Peyer's patch (tissue), 4 donors: ENCODE measurements at regions not wholly inside any gene's neighbourhood (a gene's known extent, or its start where the extent isn't known, plus 50 kb on each side); places are given as distances from the start of the nearest gene placed in this dataset.
A peak's percentile ranks its signal among the peaks of the same experiment; 100 is the strongest.
"Not testable (repeated sequence)": the region's sequence is repeated elsewhere in the genome, so short reads cannot be mapped to it uniquely, and the experiment has no call there.

Experiments
- DNase-seq, 3 donors: peaks; one replicate each; pipeline ENCODE4 v3.0.0-alpha.2; 2017 to 2019
- H3K27ac ChIP-seq, 4 donors: fragments of 200-600 bp; sonication (generic); one replicate each; pipeline ENCODE4 v1.5.1; 2016 to 2019
- H3K27me3 ChIP-seq, 2 donors: fragments of 200-600 bp; sonication (generic); one replicate each; pipeline ENCODE4 v1.5.1; 2019
- H3K36me3 ChIP-seq, 3 donors: fragments of 200-600 bp; sonication (generic); one replicate each; pipeline ENCODE4 v1.5.1; 2016 to 2019
- H3K4me1 ChIP-seq, 4 donors: fragments of 200-600 bp; sonication (generic); one replicate each; pipeline ENCODE4 v1.5.1; 2016 to 2019
- H3K4me3 ChIP-seq, 4 donors: fragments of 200-600 bp; sonication (generic); 1 replicate in 3 of 4; 2 replicates in 1 of 4; pipeline ENCODE4 v1.5.1; 2016 to 2019; ENCODE audit warnings: mild to moderate bottlenecking in 1 of 4
- H3K9me3 ChIP-seq, 4 donors: fragments of 200-600 bp; sonication (generic); one replicate each; pipeline ENCODE4 v1.5.1; 2016 to 2019; ENCODE audit warnings: mild to moderate bottlenecking in 1 of 4
- POLR2A ChIP-seq, 2 donors: fragments of 450-650 bp; IDR thresholded peaks; one replicate each; pipeline ENCODE4 v1.5.1; 2017; ENCODE audit warnings: antibody characterized with exemption in 2 of 2, mild to moderate bottlenecking in 2 of 2, moderate library complexity in 2 of 2

DNA sequence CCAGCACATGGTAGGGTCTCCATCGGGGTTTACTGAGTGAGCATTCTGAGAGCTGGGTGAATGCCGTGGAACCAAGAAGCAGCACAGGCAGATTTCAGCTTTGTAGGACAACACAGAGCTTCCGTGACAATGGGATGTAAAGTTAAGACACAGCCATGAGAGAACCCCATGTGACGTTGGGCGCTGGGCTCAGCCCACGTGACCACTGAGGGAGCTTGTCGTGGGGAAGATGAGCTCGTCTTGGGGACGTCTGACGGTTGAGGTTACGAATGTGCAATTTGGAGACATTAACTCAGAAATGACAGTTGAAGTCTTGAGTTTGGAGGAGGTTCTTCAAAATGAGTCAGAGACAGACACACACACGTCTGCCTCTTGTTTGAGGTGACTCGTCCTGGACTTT is 51.5 kb upstream of the MUC20 start:
- H3K27ac ChIP-seq, H3K4me1 ChIP-seq, H3K9me3 ChIP-seq, H3K27me3 ChIP-seq, H3K4me3 ChIP-seq: not testable (repeated sequence)
- peaks cover 0 to 77% (median 0%) of the 10 kb centered on the region in 3 donors for H3K36me3 ChIP-seq
- DNase-seq, result peak in 1 of 3 donors; percentile 19

DNA sequence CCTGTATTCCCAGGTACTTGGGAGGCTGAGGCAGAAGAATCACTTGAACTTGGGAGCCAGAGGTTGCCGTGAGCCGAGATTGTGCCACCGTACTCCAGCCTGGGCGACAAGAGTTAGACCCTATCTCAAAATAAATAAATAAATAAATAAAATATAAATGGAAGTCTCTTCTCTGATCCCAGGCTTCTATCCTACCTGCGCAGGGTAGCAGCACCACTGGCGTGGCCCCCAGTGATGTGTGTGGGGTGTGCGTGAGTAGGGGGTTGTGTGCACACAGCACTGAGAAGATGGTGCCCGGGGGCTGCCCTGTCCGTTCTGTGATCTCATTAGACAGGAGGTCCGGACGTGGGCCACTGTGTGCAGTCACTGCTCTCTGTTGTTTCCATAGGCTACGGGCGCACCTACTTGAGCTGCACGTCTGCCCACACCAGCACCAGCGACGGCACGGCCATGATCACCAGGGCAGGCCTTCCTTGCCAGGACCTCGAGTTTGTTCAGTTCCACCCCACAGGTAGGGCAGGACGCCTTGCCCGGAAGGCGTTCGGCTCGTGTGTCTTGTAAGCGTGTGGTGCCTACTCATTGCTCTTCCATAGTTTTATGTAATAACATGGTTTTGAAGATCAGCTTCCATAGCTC is 52.5 kb upstream of the MUC20 start:
- not testable (repeated sequence) for H3K4me1 ChIP-seq, H3K27me3 ChIP-seq, H3K9me3 ChIP-seq, H3K27ac ChIP-seq, H3K4me3 ChIP-seq
- peaks cover 0 to 74% (median 0%) of the 10 kb centered on the region in 3 donors for H3K36me3 ChIP-seq
- peak in 1 of 3 donors; percentile 36 for DNase-seq

DNA sequence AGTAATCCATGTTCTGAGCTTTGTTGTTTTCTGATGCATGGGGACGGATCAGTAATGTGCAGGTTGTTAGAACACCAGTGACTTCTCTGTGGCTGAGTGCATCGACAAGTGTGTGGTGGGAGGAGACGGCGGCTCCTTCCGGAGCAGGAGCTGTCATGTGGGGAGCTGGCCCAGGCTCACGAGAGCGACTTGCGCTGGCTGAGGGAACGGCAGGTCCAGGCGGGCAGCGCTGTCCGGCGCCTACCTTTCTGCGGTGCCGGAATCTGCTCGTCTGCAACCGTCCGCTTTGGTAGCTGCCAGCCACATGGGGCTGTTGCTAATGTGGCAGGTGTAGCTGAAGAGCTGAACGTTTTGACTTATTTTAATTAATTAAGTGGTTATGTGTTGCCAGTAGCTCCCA is 55.5 kb upstream of the MUC20 start:
- H3K36me3 ChIP-seq, result peaks cover 0 to 49% (median 0%) of the 10 kb centered on the region in 3 donors

DNA sequence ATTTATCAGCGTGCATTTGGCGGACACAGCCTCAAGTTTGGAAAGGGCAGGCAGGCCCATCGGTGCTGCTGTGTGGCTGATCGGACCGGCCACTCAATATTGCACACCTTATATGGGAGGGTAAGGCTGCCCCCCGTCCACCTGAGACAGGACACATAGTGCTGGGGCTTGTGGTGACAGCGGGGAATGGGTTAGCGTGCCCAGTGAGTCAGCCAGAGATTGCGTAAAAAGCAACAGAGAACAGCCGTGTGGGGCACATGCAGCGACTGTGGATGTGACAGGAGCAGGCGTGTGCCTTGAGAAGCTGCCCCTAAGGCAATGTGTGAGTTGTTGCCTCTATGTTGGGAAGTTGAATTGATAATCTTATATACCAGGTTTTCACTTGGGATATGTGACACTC is 56.6 kb upstream of the MUC20 start:
- DNase-seq, H3K27me3 ChIP-seq, H3K4me3 ChIP-seq, H3K9me3 ChIP-seq, H3K4me1 ChIP-seq, H3K27ac ChIP-seq: not testable (repeated sequence)
- peaks cover 0 to 39% (median 0%) of the 10 kb centered on the region in 3 donors for H3K36me3 ChIP-seq

More for the DNA sequence above, 55.5 kb upstream of the MUC20 start:
- H3K4me3 ChIP-seq, H3K4me1 ChIP-seq, H3K9me3 ChIP-seq, H3K27me3 ChIP-seq, H3K27ac ChIP-seq: not testable (repeated sequence)
- DNase-seq, result peak in 1 of 3 donors; percentile 27

DNA sequence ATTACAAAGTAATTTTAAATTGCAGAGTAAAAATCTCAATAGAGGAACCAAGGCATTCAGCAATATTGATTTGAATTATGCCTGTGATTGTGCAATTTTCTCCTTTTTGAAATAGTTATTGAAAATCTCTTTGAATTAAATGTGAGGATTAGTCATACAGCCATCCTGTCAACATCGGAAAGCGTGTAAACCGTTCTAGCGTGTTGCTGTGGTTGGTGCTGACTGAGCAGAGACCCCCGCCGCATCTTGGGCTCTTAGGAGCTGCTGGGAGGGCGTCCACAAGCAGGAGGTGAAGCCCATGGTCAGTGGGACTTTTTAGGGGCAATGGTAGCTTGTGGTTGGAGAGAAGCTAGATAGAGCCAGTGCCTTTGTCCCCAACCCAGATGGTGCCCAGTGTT is 61.6 kb upstream of the MUC20 start:
- DNase-seq, H3K9me3 ChIP-seq, H3K4me1 ChIP-seq, H3K27ac ChIP-seq, H3K27me3 ChIP-seq, H3K36me3 ChIP-seq: not testable (repeated sequence)
- peak overlapping the region in 2 of 4 donors; percentile 66 to 81 for H3K4me3 ChIP-seq

GRCh38 chr3:195658381-195659135 is 62.2 kb upstream of the MUC20 start:
- not testable (repeated sequence) for H3K36me3 ChIP-seq, H3K27me3 ChIP-seq, H3K4me1 ChIP-seq, H3K9me3 ChIP-seq
- Histone ChIP-seq H3K27ac (peak overlapping the region; percentile 74 to 88 (median 82)), H3K4me3 (peak overlapping the region; percentile 50 to 81 (median 62))
- DNase-seq, result peak in 1 of 3 donors; percentile 62

DNA sequence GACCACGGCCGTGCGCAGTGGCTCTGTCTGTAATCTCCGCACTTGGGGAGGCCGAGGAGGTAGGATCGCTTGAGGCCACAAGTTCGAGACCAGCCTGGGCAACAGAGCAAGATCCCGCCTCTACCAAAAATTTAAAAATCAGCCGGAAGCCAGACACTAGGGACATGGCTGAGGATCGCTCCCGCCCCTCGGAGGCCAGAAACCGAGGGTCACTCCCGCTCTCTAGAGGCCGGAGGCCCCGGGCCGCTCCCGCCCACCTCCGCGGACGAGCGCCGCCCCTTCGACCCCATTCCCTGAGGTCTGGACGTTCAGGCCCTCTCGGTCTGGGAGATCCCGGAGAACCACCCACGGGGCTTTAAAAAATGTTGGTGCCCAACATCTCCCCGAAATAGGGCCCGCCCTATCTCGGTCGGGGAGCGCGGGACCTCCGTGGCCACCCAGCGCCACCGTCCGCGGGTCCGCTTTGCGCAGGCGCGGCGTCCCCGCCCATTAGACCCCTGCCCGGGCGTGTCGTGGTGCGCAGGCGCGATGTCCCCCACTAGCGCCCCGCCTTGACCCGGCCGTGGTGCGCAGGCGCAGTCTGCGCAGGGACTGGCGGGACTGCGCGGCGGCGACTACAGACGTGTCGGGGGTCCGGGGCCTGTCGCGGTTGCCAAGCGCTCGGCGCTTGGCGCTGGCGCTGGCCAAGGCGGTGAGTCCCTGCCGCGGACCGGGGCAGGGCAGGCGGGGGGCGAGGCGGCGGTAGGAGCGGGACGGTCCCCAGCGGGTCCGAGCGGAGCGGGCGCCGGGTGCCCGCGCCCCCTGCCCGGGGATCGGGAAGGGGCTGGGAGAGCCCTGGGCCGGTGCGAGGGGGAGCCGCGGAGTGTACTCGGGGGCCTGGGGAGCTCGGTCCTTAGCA is 63.1 kb upstream of the MUC20 start:
- not testable (repeated sequence) for H3K9me3 ChIP-seq, H3K36me3 ChIP-seq, H3K4me1 ChIP-seq, H3K27me3 ChIP-seq
- Histone ChIP-seq H3K27ac (peak overlapping the region; percentile 74 to 88 (median 82)), H3K4me3 (peak overlapping the region; percentile 50 to 81 (median 62))
- TF ChIP-seq POLR2A (IDR thresholded peaks at IDR 0.05), result peak in 1 of 2 donors; percentile 79
- peak; percentile 76 to 93 (median 92) for DNase-seq

GRCh38 chr3:195656091-195656490 is 64.7 kb upstream of the MUC20 start:
- not testable (repeated sequence) for H3K27ac ChIP-seq, H3K4me1 ChIP-seq, H3K27me3 ChIP-seq, H3K4me3 ChIP-seq, H3K36me3 ChIP-seq, H3K9me3 ChIP-seq
- DNase-seq, result peak in 1 of 3 donors; percentile 46

- not testable (repeated sequence) for H3K9me3 ChIP-seq, H3K27me3 ChIP-seq, H3K36me3 ChIP-seq, H3K4me1 ChIP-seq, H3K27ac ChIP-seq, H3K4me3 ChIP-seq
- DNase-seq, result peak in 1 of 3 donors; percentile 5
Measured at GRCh38 chr3:195654746-195655145, 66.0 kb upstream of the MUC20 start.

GRCh38 chr3:195654138-195654537 is 66.6 kb upstream of the MUC20 start:
- H3K27ac ChIP-seq, result not testable (repeated sequence)

More at GRCh38 chr3:195654138-195654537, 66.6 kb upstream of the MUC20 start:
- not testable (repeated sequence) for H3K27me3 ChIP-seq, H3K36me3 ChIP-seq, H3K9me3 ChIP-seq, H3K4me1 ChIP-seq, H3K4me3 ChIP-seq
- peak in 2 of 3 donors; percentile 5 to 59 for DNase-seq
